Fibroblast of villous mesenchyme (primary cell): ENCODE measurements at regions not wholly inside any gene's neighbourhood (a gene's known extent, or its start where the extent isn't known, plus 50 kb on each side); places are given as distances from the start of the nearest gene placed in this dataset.

Experiments
- DNase-seq: peaks from one replicate; pipeline ENCODE4 v3.0.0-alpha.2; 2010; ENCODE audit warnings: low read depth
- H3K4me3 ChIP-seq: 2 replicates; pipeline ENCODE4 v1.5.1; 2011; ENCODE audit warnings: low read depth, mild to moderate bottlenecking, low read length
- CTCF ChIP-seq: IDR thresholded peaks from 2 replicates; pipeline ENCODE4 v1.5.1; 2012; ENCODE audit warnings: low read depth, mild to moderate bottlenecking, low read length; ENCODE audit not compliant: insufficient read depth

GRCh38 chrX:39749135-39749534 is 348.6 kb downstream of the BCOR start:
- peak; percentile 33 for DNase-seq
- TF ChIP-seq CTCF = no peak
- H3K4me3 ChIP-seq = no peak overlapping the region

GRCh38 chrX:39749728-39750127 is 348.0 kb downstream of the BCOR start:
- no peak for TF ChIP-seq CTCF
- no peak overlapping the region for H3K4me3 ChIP-seq
- DNase-seq = no peak

- TF ChIP-seq CTCF = no peak
- no peak overlapping the region for H3K4me3 ChIP-seq
- no peak for DNase-seq
These were observed 347.4 kb downstream of the BCOR start for GRCh38 chrX:39750256-39750790.

GRCh38 chrX:39750848-39751247 is 346.9 kb downstream of the BCOR start:
- no peak for TF ChIP-seq CTCF
- no peak for DNase-seq
- no peak overlapping the region for H3K4me3 ChIP-seq

- no peak for TF ChIP-seq CTCF
- no peak overlapping the region for H3K4me3 ChIP-seq
- DNase-seq = peak; percentile 40
These were observed 344.9 kb downstream of the BCOR start for GRCh38 chrX:39752815-39753214.

GRCh38 chrX:39753293-39753996 is 344.3 kb downstream of the BCOR start:
- TF ChIP-seq CTCF = no peak
- DNase-seq = peak; percentile 63
- H3K4me3 ChIP-seq = no peak overlapping the region
